ENCODE measurements at regions not wholly inside any gene's neighbourhood (a gene's known extent, or its start where the extent isn't known, plus 50 kb on each side); places are given as distances from the start of the nearest gene placed in this dataset.

DNA sequence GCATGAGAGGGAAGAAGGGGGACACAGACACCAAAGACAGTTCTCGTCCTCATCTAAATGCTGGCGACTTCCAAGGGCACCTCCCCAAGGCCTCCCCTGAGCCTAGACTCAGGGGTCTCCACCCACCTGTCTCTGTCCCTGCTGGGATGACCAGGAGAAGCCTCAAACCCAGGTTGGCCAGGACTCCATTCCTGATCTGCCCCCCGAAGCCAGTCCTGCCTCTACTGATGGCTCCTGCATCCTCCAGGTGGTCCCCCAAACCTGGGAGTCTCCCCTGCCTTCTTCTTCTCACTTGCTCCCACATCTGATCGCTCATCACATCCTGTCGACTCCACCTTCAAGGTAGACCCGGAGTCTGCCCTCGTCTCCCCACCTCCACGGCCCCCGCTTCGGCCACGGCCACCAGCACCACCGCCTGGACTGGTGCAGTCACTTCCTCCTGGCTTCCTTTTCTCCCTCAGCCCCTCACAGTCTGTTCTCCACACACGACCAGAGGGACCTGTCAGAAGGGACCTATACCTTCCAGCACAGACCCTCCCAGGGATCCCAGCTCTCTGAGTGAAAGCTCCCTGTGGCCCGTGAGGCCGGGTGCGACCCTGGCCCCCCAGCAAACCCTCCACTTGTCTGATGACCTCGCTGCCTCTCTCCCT lies 92.1 kb downstream of the CEBPB start:
- H3K4me3 Mint-ChIP-seq (ENCODE audit: low read depth) = no peak overlapping the region
- no peak for DNase-seq (ENCODE audit: low spot score, unreplicated experiment)
- peak overlapping the region; percentile 38 for H3K27ac Mint-ChIP-seq
- no peaks in the 10 kb centered on the region for H3K4me1 Mint-ChIP-seq (ENCODE audit: low read depth)
- peaks cover 14% of the 10 kb centered on the region for H3K27me3 Mint-ChIP-seq
- no peaks in the 10 kb centered on the region for H3K9me3 Mint-ChIP-seq (ENCODE audit: low read depth)
- no peak for TF ChIP-seq CTCF (IDR thresholded peaks at IDR 0.05; ENCODE audit: unreplicated experiment)
- no peaks in the 10 kb centered on the region for H3K36me3 Mint-ChIP-seq (ENCODE audit: insufficient read depth)

DNA sequence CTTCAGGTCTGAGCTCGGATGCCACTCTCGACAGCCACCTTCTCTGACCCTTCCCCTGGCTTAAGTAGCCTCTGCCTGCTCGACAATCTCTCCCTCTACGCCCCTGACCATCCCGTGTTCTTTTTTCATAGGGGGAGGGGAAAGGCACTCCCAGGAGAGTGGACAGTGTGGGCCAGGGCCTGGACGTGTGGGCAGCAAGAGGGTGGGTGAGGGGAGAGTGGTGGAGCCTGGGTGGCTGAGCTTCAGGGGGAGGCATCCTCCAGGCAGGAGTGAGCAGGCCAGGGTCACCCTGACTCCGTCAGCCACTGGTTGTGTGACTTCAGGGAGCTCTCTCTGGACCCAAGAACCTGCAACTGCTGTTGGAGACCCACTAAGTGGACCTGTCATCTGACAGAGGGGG lies 92.7 kb downstream of the CEBPB start:
- no peak overlapping the region for H3K4me3 Mint-ChIP-seq (ENCODE audit: low read depth)

DNA sequence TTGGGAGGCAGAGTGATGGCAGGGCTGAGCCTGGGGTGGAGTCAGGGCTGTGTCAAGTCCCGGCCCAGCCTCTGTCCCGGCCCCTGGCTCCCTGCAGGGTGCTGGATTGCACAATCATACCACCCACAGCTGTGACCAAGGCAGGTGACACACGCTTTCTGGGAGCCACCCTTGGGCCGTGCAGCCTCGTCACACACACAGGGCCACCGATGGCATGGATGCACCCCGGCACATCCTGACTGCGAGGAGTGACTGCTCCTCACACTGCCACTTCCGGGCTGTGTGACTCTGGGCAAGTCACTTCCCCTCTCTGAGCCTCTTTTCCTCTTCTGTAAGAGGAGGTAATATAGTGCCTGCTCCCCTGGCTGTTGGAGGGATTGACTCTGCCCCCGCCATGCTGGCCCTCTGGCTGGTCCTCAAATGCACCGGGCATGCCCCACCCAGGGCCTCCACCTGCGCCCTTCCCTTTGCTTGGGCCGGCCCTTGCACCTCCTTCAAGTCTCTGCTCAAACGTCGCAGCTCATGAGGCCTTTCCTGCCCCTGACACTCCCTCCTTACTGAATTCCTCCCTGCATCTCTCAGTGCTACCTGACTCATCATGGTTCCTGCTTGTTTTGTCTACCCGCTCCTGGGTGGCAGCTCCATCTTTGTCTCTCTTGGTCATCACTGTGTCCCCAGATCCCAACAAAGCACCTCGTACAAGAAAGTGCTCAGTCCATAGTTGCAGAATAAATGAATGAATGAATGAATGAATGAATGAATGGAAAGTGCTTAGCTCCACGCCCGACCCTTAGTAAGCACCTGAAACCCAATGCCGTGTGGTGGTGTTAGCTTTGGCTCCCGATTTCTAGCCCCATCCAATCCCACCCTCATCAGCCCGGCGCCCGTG lies 93.5 kb downstream of the CEBPB start:
- Mint-ChIP-seq H3K9me3 (ENCODE audit: low read depth) (no peaks in the 10 kb centered on the region), H3K4me1 (ENCODE audit: low read depth) (no peaks in the 10 kb centered on the region), H3K36me3 (ENCODE audit: insufficient read depth) (no peaks in the 10 kb centered on the region), H3K4me3 (ENCODE audit: low read depth) (no peak overlapping the region), H3K27me3 (peaks cover 19% of the 10 kb centered on the region), H3K27ac (no peak overlapping the region)
- TF ChIP-seq CTCF (IDR thresholded peaks at IDR 0.05; ENCODE audit: unreplicated experiment) = no peak
- no peak for DNase-seq (ENCODE audit: low spot score, unreplicated experiment)

More for the DNA sequence above, 92.7 kb downstream of the CEBPB start:
- TF ChIP-seq CTCF (IDR thresholded peaks at IDR 0.05; ENCODE audit: unreplicated experiment) = no peak
- Mint-ChIP-seq H3K27ac (no peak overlapping the region), H3K9me3 (ENCODE audit: low read depth) (no peaks in the 10 kb centered on the region), H3K36me3 (ENCODE audit: insufficient read depth) (no peaks in the 10 kb centered on the region), H3K27me3 (peaks cover 19% of the 10 kb centered on the region), H3K4me1 (ENCODE audit: low read depth) (no peaks in the 10 kb centered on the region)
- no peak for DNase-seq (ENCODE audit: low spot score, unreplicated experiment)

GRCh38 chr20:50284811-50285375 lies 94.3 kb downstream of the CEBPB start:
- no peaks in the 10 kb centered on the region for H3K4me1 Mint-ChIP-seq (ENCODE audit: low read depth)
- no peak for TF ChIP-seq CTCF (IDR thresholded peaks at IDR 0.05; ENCODE audit: unreplicated experiment)
- no peak for DNase-seq (ENCODE audit: low spot score, unreplicated experiment)
- no peaks in the 10 kb centered on the region for H3K9me3 Mint-ChIP-seq (ENCODE audit: low read depth)
- H3K36me3 Mint-ChIP-seq (ENCODE audit: insufficient read depth) = no peaks in the 10 kb centered on the region
- H3K27ac Mint-ChIP-seq = no peak overlapping the region
- no peak overlapping the region for H3K4me3 Mint-ChIP-seq (ENCODE audit: low read depth)
- peaks cover 22% of the 10 kb centered on the region for H3K27me3 Mint-ChIP-seq

GRCh38 chr20:50285376-50286173 lies 94.9 kb downstream of the CEBPB start:
- no peaks in the 10 kb centered on the region for H3K9me3 Mint-ChIP-seq (ENCODE audit: low read depth)
- no peaks in the 10 kb centered on the region for H3K36me3 Mint-ChIP-seq (ENCODE audit: insufficient read depth)
- H3K27me3 Mint-ChIP-seq = peaks cover 22% of the 10 kb centered on the region
- no peak for TF ChIP-seq CTCF (IDR thresholded peaks at IDR 0.05; ENCODE audit: unreplicated experiment)
- no peaks in the 10 kb centered on the region for H3K4me1 Mint-ChIP-seq (ENCODE audit: low read depth)
- H3K27ac Mint-ChIP-seq = no peak overlapping the region
- no peak for DNase-seq (ENCODE audit: low spot score, unreplicated experiment)
- no peak overlapping the region for H3K4me3 Mint-ChIP-seq (ENCODE audit: low read depth)

Measured in progenitor cell of endocrine pancreas (in vitro differentiated cells).